H9 (cell line): ENCODE measurements at regions not wholly inside any gene's neighbourhood (a gene's known extent, or its start where the extent isn't known, plus 50 kb on each side); places are given as distances from the start of the nearest gene placed in this dataset.

ENCODE experiments used
- DNase-seq: peaks from one replicate; pipeline ENCODE4 v3.0.0-alpha.2; 2017
- H2AFZ ChIP-seq: one replicate; pipeline ENCODE4 v1.6.1; 2013; ENCODE audit warnings: mild to moderate bottlenecking, low read length, control low read depth, moderate library complexity
- H2AK5ac ChIP-seq: 2 replicates; pipeline ENCODE4 v1.6.1; 2013; ENCODE audit warnings: low read length, control low read depth, mixed read lengths; ENCODE audit not compliant: insufficient read length
- H2BK120ac ChIP-seq: one replicate; pipeline ENCODE4 v1.6.1; 2013; ENCODE audit warnings: low read depth, mild to moderate bottlenecking, low read length, control low read depth, inconsistent platforms; ENCODE audit not compliant: poor library complexity, severe bottlenecking
- H2BK12ac ChIP-seq: 2 replicates; pipeline ENCODE4 v1.6.1; 2013; ENCODE audit warnings: low read length, control low read depth, mixed read lengths, low read depth; ENCODE audit not compliant: insufficient read length
- H2BK15ac ChIP-seq: 2 replicates; pipeline ENCODE4 v1.6.1; 2013; ENCODE audit warnings: low read depth, low read length, control low read depth
- H2BK20ac ChIP-seq: one replicate; pipeline ENCODE4 v1.6.1; 2013; ENCODE audit warnings: low read depth, mild to moderate bottlenecking, low read length, control low read depth, inconsistent platforms; ENCODE audit not compliant: poor library complexity, severe bottlenecking
- H2BK5ac ChIP-seq: 2 replicates; pipeline ENCODE4 v1.6.1; 2013; ENCODE audit warnings: low read length, control low read depth, mixed read lengths; ENCODE audit not compliant: insufficient read length
- H3K14ac ChIP-seq: 2 replicates; pipeline ENCODE4 v1.6.1; 2013; ENCODE audit warnings: low read length, control low read depth; ENCODE audit not compliant: insufficient read depth
- H3K18ac ChIP-seq: 2 replicates; pipeline ENCODE4 v1.6.1; 2013; ENCODE audit warnings: low read depth, mild to moderate bottlenecking, mixed read lengths, low read length, control low read depth; ENCODE audit not compliant: insufficient read length
- H3K23ac ChIP-seq: 2 replicates; pipeline ENCODE4 v1.6.1; 2013; ENCODE audit warnings: low read length, control low read depth, mixed read lengths, low read depth; ENCODE audit not compliant: insufficient read length
- H3K23me2 ChIP-seq: 2 replicates; pipeline ENCODE4 v1.6.1; 2013; ENCODE audit warnings: low read depth, mild to moderate bottlenecking, mixed read lengths, low read length, control low read depth; ENCODE audit not compliant: insufficient read length, poor library complexity, severe bottlenecking
- H3K27ac ChIP-seq: 2 replicates; pipeline ENCODE4 v1.5.1; 2013; ENCODE audit warnings: low read length, control low read depth, mixed read lengths, low read depth; ENCODE audit not compliant: insufficient read length
- H3K27me3 ChIP-seq: 2 replicates; pipeline ENCODE4 v1.6.1; 2013; ENCODE audit warnings: low read length, control low read depth, inconsistent platforms; ENCODE audit not compliant: insufficient read depth
- H3K4ac ChIP-seq: 2 replicates; pipeline ENCODE4 v1.6.1; 2013; ENCODE audit warnings: low read depth, mild to moderate bottlenecking, control low read depth, inconsistent platforms, low read length, moderate library complexity
- H3K4me1 ChIP-seq: 2 replicates; pipeline ENCODE4 v1.6.1; 2013; ENCODE audit warnings: low read length, control low read depth, inconsistent platforms; ENCODE audit not compliant: insufficient read depth
- H3K4me2 ChIP-seq: 2 replicates; pipeline ENCODE4 v1.6.1; 2013; ENCODE audit warnings: low read length, control low read depth, mixed read lengths; ENCODE audit not compliant: insufficient read length, insufficient read depth
- H3K56ac ChIP-seq: 2 replicates; pipeline ENCODE4 v1.6.1; 2013; ENCODE audit warnings: low read depth, mild to moderate bottlenecking, mixed read lengths, low read length, control low read depth; ENCODE audit not compliant: insufficient read length
- H3K79me1 ChIP-seq: 2 replicates; pipeline ENCODE4 v1.6.1; 2013; ENCODE audit warnings: low read depth, mild to moderate bottlenecking, moderate library complexity, low read length, control low read depth, inconsistent platforms; ENCODE audit not compliant: insufficient read depth, poor library complexity, severe bottlenecking
- H3K79me2 ChIP-seq: 2 replicates; pipeline ENCODE4 v1.6.1; 2013; ENCODE audit warnings: low read length, control low read depth, inconsistent platforms; ENCODE audit not compliant: insufficient read depth
- H3K9ac ChIP-seq: 2 replicates; pipeline ENCODE4 v1.6.1; 2013; ENCODE audit warnings: low read length, control low read depth, mixed read lengths; ENCODE audit not compliant: insufficient read length; ENCODE audit errors: extremely low read depth
- H3K9me3 ChIP-seq: one replicate; pipeline ENCODE4 v1.6.1; 2013; ENCODE audit warnings: low read depth, low read length, inconsistent platforms; ENCODE audit not compliant: control insufficient read depth
- H3T11ph ChIP-seq: one replicate; pipeline ENCODE4 v1.6.1; 2013; ENCODE audit warnings: mild to moderate bottlenecking, low read length, control low read depth, inconsistent platforms
- H4K20me1 ChIP-seq: one replicate; pipeline ENCODE4 v1.6.1; 2013; ENCODE audit not compliant: control insufficient read depth, insufficient read length, insufficient read depth
- H4K5ac ChIP-seq: 2 replicates; pipeline ENCODE4 v1.6.1; 2013; ENCODE audit warnings: low read depth, mild to moderate bottlenecking, mixed read lengths, low read length, control low read depth; ENCODE audit not compliant: insufficient read length
- H4K8ac ChIP-seq: replicated peaks from 2 replicates; pipeline ENCODE4 v1.6.1; 2013; ENCODE audit warnings: low read length, control low read depth, mixed read lengths, low read depth; ENCODE audit not compliant: insufficient read length
- H4K91ac ChIP-seq: 2 replicates; pipeline ENCODE4 v1.6.1; 2013; ENCODE audit warnings: low read depth, mild to moderate bottlenecking, moderate library complexity, mixed read lengths, low read length, control low read depth; ENCODE audit not compliant: insufficient read length
- H3K27ac Mint-ChIP-seq, 3 experiments: 2 replicates in 2 of 3; 3 replicates in 1 of 3; pipeline ENCODE4 v1.8.0; 2020 to 2021; ENCODE audit warnings: mixed read lengths in 3 of 3, mild to moderate bottlenecking in 1 of 3, moderate library complexity in 1 of 3
- H3K27me3 Mint-ChIP-seq: 2 replicates; pipeline ENCODE4 v1.8.0; 2021; ENCODE audit warnings: low read depth, mild to moderate bottlenecking, moderate library complexity, mixed read lengths
- H3K36me3 Mint-ChIP-seq, 3 experiments: 2 replicates in 2 of 3; 3 replicates in 1 of 3; pipeline ENCODE4 v1.8.0; 2020 to 2021; ENCODE audit warnings: low read depth in 3 of 3, mixed read lengths in 3 of 3; ENCODE audit not compliant: insufficient read depth in 1 of 3
- H3K4me1 Mint-ChIP-seq, 2 experiments: 2 replicates each; pipeline ENCODE4 v1.8.0; 2020; ENCODE audit warnings: mixed read lengths in 2 of 2
- H3K4me3 Mint-ChIP-seq, 2 experiments: 2 replicates in 1 of 2; 3 replicates in 1 of 2; pipeline ENCODE4 v1.8.0; 2020 to 2021; ENCODE audit warnings: mild to moderate bottlenecking in 2 of 2, mixed read lengths in 2 of 2, moderate library complexity in 1 of 2
- H3K9me3 Mint-ChIP-seq, 2 experiments: 2 replicates in 1 of 2; 3 replicates in 1 of 2; pipeline ENCODE4 v1.8.0; 2020; ENCODE audit warnings: mild to moderate bottlenecking in 2 of 2, mixed read lengths in 2 of 2, moderate library complexity in 1 of 2
- CTCF ChIP-seq: fragments of 200-600 bp; sonication (generic); conservative IDR thresholded peaks from 3 replicates; pipeline ENCODE4 v1.8.0; 2021; ENCODE audit warnings: antibody characterized with exemption, mild to moderate bottlenecking
- WGBS: extraction: QIAGEN DNeasy Blood & Tissue Kit; methylation state at CpG from one replicate; pipeline ENCODE4 v1.1.7; 2013; ENCODE audit warnings: missing lambda C conversion rate, low lambda C conversion rate, mixed read lengths; ENCODE audit not compliant: insufficient read length; ENCODE audit errors: extremely low coverage; 5-methylcytosine and 5-hydroxymethylcytosine counted together

GRCh38 chr4:129231945-129232588 lies 136.1 kb downstream of the C4orf33 start:
- no peak overlapping the region for H3K4ac ChIP-seq
- no peak overlapping the region for H3K14ac ChIP-seq
- H2AFZ ChIP-seq, result no peak overlapping the region
- H3K4me1 ChIP-seq, result no peaks in the 10 kb centered on the region
- no peaks in the 10 kb centered on the region for H3K79me1 ChIP-seq
- Mint-ChIP-seq H3K9me3 (no peaks in the 10 kb centered on the region), H3K27me3 (no peaks in the 10 kb centered on the region), H3K4me3 (no peak overlapping the region), H3K36me3 (no peaks in the 10 kb centered on the region), H3K27ac (no peak overlapping the region), H3K4me1 (0 out of 4 replicates have a peak, but pooled peaks cover 0 to 3% of the 10 kb centered on the region in 2 experiments)
- H3K9ac ChIP-seq, result no peak overlapping the region
- no peak overlapping the region for H3K23ac ChIP-seq
- WGBS, result no CpG with 5 or more reads among the region's 2 CpGs
- no peak overlapping the region for H2BK12ac ChIP-seq
- no peaks in the 10 kb centered on the region for H3K79me2 ChIP-seq
- no peak overlapping the region for H3T11ph ChIP-seq
- no peak overlapping the region for H3K56ac ChIP-seq
- H4K91ac ChIP-seq, result no peak overlapping the region
- H2BK20ac ChIP-seq, result no peak overlapping the region
- no peaks in the 10 kb centered on the region for H3K27me3 ChIP-seq
- no peak overlapping the region for H2BK5ac ChIP-seq
- no peak overlapping the region for H3K18ac ChIP-seq
- no peak overlapping the region for H3K27ac ChIP-seq
- H3K9me3 ChIP-seq, result no peaks in the 10 kb centered on the region
- H3K23me2 ChIP-seq, result no peaks in the 10 kb centered on the region
- no peak for DNase-seq
- H4K20me1 ChIP-seq, result no peaks in the 10 kb centered on the region
- no peak overlapping the region for H2BK120ac ChIP-seq
- TF ChIP-seq CTCF, result no peak
- no peak overlapping the region for H3K4me2 ChIP-seq
- H4K5ac ChIP-seq, result no peak overlapping the region
- no peak overlapping the region for H2AK5ac ChIP-seq
- H4K8ac ChIP-seq, result no peak overlapping the region
- H2BK15ac ChIP-seq, result no peak overlapping the region
